ENCODE measurements at regions not wholly inside any gene's neighbourhood (a gene's known extent, or its start where the extent isn't known, plus 50 kb on each side); places are given as distances from the start of the nearest gene placed in this dataset.
A peak's percentile ranks its signal among the peaks of the same experiment; 100 is the strongest.

GRCh38 chr6:40962241-40962640, 76.8 kb downstream of the UNC5CL start:
- ChIA-PET POLR2A (no interaction called here), CTCF (interaction anchor here (1.2 to 1.6 kb wide), 2 partner anchors 34 to 68 kb away, joined by 3 read pairs; no protein-coding TSS in a partner anchor)
- ATAC-seq (peak; percentile 59 to 70), DNase-seq (ENCODE audit: low read depth in 1 of 2, low spot score in 1 of 2) (peak; percentile 59 to 73), FAIRE-seq (no peak)
- peaks cover 55% of the 10 kb centered on the region for H3K4me1 ChIP-seq
- no peaks in the 10 kb centered on the region for H3K9me3 ChIP-seq
- 0% methylated on average over 2 of the region's 2 CpGs for WGBS (ENCODE audit: missing lambda C conversion rate)
- peak overlapping the region; percentile 11; the same call in 1 of the 3 replicates for H3K4me2 ChIP-seq
- TF ChIP-seq FOSL2 (IDR thresholded peaks at IDR 0.05) (no peak), FOSL2 (CRISPR knock-in tag; IDR thresholded peaks at IDR 0.05) (peak; percentile 32; the same call in 1 of the 2 replicates), MYC (IDR thresholded peaks at IDR 0.05; ENCODE audit: borderline replicate concordance, low read length) (no peak)
- H3K27ac ChIP-seq = peak overlapping the region; percentile 86 to 89
- no peak overlapping the region for H3K4me3 ChIP-seq

- WGBS (ENCODE audit: missing lambda C conversion rate) = 93% methylated on average over 4 of the region's 4 CpGs
- FAIRE-seq = no peak
- no peak for TF ChIP-seq CBX8 (IDR thresholded peaks at IDR 0.05)
- no peak for TF ChIP-seq HOXB5 (CRISPR knock-in tag; IDR thresholded peaks at IDR 0.05)
- TF ChIP-seq ZC3H11A (IDR thresholded peaks at IDR 0.05) = no peak
- no peak for TF ChIP-seq ZSCAN20 (CRISPR knock-in tag; IDR thresholded peaks at IDR 0.05)
- no peak for TF ChIP-seq SMC3 (IDR thresholded peaks at IDR 0.05)
- TF ChIP-seq USF2 (IDR thresholded peaks at IDR 0.05) = no peak
- TF ChIP-seq ZNF302 (CRISPR knock-in tag; IDR thresholded peaks at IDR 0.05) = no peak
- TF ChIP-seq REST (IDR thresholded peaks at IDR 0.05) = no peak
- TF ChIP-seq RARB (CRISPR knock-in tag; IDR thresholded peaks at IDR 0.05) = no peak
- TF ChIP-seq EHMT2 (IDR thresholded peaks at IDR 0.05; ENCODE audit: low read depth) = no peak
- no peak for TF ChIP-seq POLR2A (IDR thresholded peaks at IDR 0.05; ENCODE audit: low read length)
- TF ChIP-seq PBX3 (IDR thresholded peaks at IDR 0.05) = no peak
- no peak for TF ChIP-seq NFE2L2 (conservative IDR thresholded peaks at IDR 0.05; ENCODE audit: low read length)
- no peak for TF ChIP-seq NR3C1 (IDR thresholded peaks at IDR 0.05)
- TF ChIP-seq HMGXB4 (CRISPR knock-in tag; IDR thresholded peaks at IDR 0.05; ENCODE audit: borderline replicate concordance) = no peak
- no peak for TF ChIP-seq MAX (IDR thresholded peaks at IDR 0.05)
- no peak for TF ChIP-seq CHD2 (IDR thresholded peaks at IDR 0.05; ENCODE audit: low read length, partially characterized antibody)
- TF ChIP-seq FOXS1 (CRISPR knock-in tag; IDR thresholded peaks at IDR 0.05) = no peak
- TF ChIP-seq PHF8 (IDR thresholded peaks at IDR 0.05; ENCODE audit: borderline replicate concordance, low read depth) = no peak
These were observed 77.2 kb downstream of the UNC5CL start for GRCh38 chr6:40961831-40962230.

More at GRCh38 chr6:40961831-40962230, 77.2 kb downstream of the UNC5CL start:
- Histone ChIP-seq H3K27ac (peak overlapping the region; percentile 86 to 89), H3K4me2 (peak overlapping the region; percentile 11; the same call in 1 of the 3 replicates), H3K4me1 (peaks cover 59% of the 10 kb centered on the region), H3K9me3 (no peaks in the 10 kb centered on the region), H3K4me3 (no peak overlapping the region)
- ATAC-seq = no peak
- DNase-seq (ENCODE audit: low read depth in 1 of 2, low spot score in 1 of 2) = no peak
- POLR2A ChIA-PET = no interaction called here
- CTCF ChIA-PET = interaction anchor here (1.2 to 1.6 kb wide), 2 partner anchors 35 to 67 kb away, joined by 3 read pairs; no protein-coding TSS in a partner anchor
